ENCODE measurements at regions not wholly inside any gene's neighbourhood (a gene's known extent, or its start where the extent isn't known, plus 50 kb on each side); places are given as distances from the start of the nearest gene placed in this dataset.

GRCh38 chr4:12499693-12500092 lies 984.4 kb downstream of the RAB28 start (continued):
- TF ChIP-seq ZNF281 (CRISPR knock-in tag; IDR thresholded peaks at IDR 0.05; ENCODE audit: borderline replicate concordance): peak; percentile 62; the same call in 1 of the 2 replicates
- peak; percentile 58; the same call in 1 of the 2 replicates for TF ChIP-seq SAP130 (CRISPR knock-in tag; IDR thresholded peaks at IDR 0.05; ENCODE audit: low read depth)
- no peak for TF ChIP-seq GABPA (IDR thresholded peaks at IDR 0.05; ENCODE audit: low read depth, low read length)
- TF ChIP-seq GABPA (CRISPR knock-in tag; IDR thresholded peaks at IDR 0.05; ENCODE audit: low read depth): peak; percentile 42; the same call in 1 of the 2 replicates
- peak; percentile 19 to 95; a peak in 2 of 4 replicates for TF ChIP-seq EP300 (IDR thresholded peaks at IDR 0.05; ENCODE audit: low read depth in 2 of 2, low read length in 2 of 2)
- peak; percentile 49; the same call in 1 of the 2 replicates for TF ChIP-seq EP300 (CRISPR knock-in tag; IDR thresholded peaks at IDR 0.05; ENCODE audit: borderline replicate concordance)
- no peak for TF ChIP-seq THAP7 (CRISPR knock-in tag; IDR thresholded peaks at IDR 0.05)
- peak; percentile 89 for TF ChIP-seq KDM6A (CRISPR knock-in tag; IDR thresholded peaks at IDR 0.05; ENCODE audit: low read depth)
- no peak for TF ChIP-seq ZNF691 (CRISPR knock-in tag; IDR thresholded peaks at IDR 0.05; ENCODE audit: borderline replicate concordance, low read depth)
- TF ChIP-seq ERF (CRISPR knock-in tag; IDR thresholded peaks at IDR 0.05): peak; percentile 78; the same call in 1 of the 2 replicates
- no peak for TF ChIP-seq ZHX2 (IDR thresholded peaks at IDR 0.05; ENCODE audit: low read depth)
- no peak for TF ChIP-seq ZHX2 (CRISPR knock-in tag; IDR thresholded peaks at IDR 0.05; ENCODE audit: borderline replicate concordance)
- no peak for TF ChIP-seq TEF (CRISPR knock-in tag; IDR thresholded peaks at IDR 0.05)
- no peak for TF ChIP-seq GTF2F1 (IDR thresholded peaks at IDR 0.05; ENCODE audit: low read length)
- TF ChIP-seq NFKBIZ (CRISPR knock-in tag; IDR thresholded peaks at IDR 0.05): peak; percentile 52; the same call in 1 of the 2 replicates
- TF ChIP-seq ZFP1 (CRISPR knock-in tag; IDR thresholded peaks at IDR 0.05): peak; percentile 78; the same call in 1 of the 2 replicates
- no peak for TF ChIP-seq NCOA1 (CRISPR knock-in tag; IDR thresholded peaks at IDR 0.05)
- TF ChIP-seq TRAFD1 (CRISPR knock-in tag; IDR thresholded peaks at IDR 0.05; ENCODE audit: borderline replicate concordance): no peak
- TF ChIP-seq ZBTB42 (CRISPR knock-in tag; IDR thresholded peaks at IDR 0.05): no peak

All from HepG2 (cell line).